Smooth muscle cell (in vitro differentiated cells): ENCODE measurements at regions not wholly inside any gene's neighbourhood (a gene's known extent, or its start where the extent isn't known, plus 50 kb on each side); places are given as distances from the start of the nearest gene placed in this dataset.

Experiments
- DNase-seq: peaks from one replicate; lab custom pipeline; 2025; ENCODE audit not compliant: unreplicated experiment; lab: John Stamatoyannopoulos, UW
- H2AFZ ChIP-seq: fragments of 200-600 bp; sonication (generic); 2 replicates; pipeline ENCODE4 v1.6.0; 2016; ENCODE audit warnings: antibody characterized with exemption, low read depth, mild to moderate bottlenecking
- H3F3A ChIP-seq: fragments of 200-600 bp; sonication (generic); 2 replicates; pipeline ENCODE4 v1.6.0; 2017; ENCODE audit warnings: antibody characterized with exemption, low read depth
- H3K27ac ChIP-seq: fragments of 200-600 bp; sonication (generic); 2 replicates; pipeline ENCODE4 v1.5.1; 2016; ENCODE audit warnings: low read depth, mild to moderate bottlenecking
- H3K27me3 ChIP-seq: fragments of 200-600 bp; sonication (generic); 2 replicates; pipeline ENCODE4 v1.6.1; 2016; ENCODE audit warnings: low read depth, mild to moderate bottlenecking
- H3K36me3 ChIP-seq: fragments of 200-600 bp; sonication (generic); 2 replicates; pipeline ENCODE4 v1.5.1; 2016; ENCODE audit warnings: low read depth
- H3K4me1 ChIP-seq: fragments of 200-600 bp; sonication (generic); 2 replicates; pipeline ENCODE4 v1.5.1; 2016; ENCODE audit warnings: low read depth
- H3K4me2 ChIP-seq: fragments of 200-600 bp; sonication (generic); 2 replicates; pipeline ENCODE4 v1.6.0; 2016; ENCODE audit warnings: mild to moderate bottlenecking
- H3K4me3 ChIP-seq: fragments of 200-600 bp; sonication (generic); 2 replicates; pipeline ENCODE4 v1.5.1; 2016; ENCODE audit warnings: mild to moderate bottlenecking
- H3K79me2 ChIP-seq: fragments of 200-600 bp; sonication (generic); 2 replicates; pipeline ENCODE4 v1.6.0; 2016; ENCODE audit warnings: low read depth, mild to moderate bottlenecking
- H3K9ac ChIP-seq: fragments of 200-600 bp; sonication (generic); 2 replicates; pipeline ENCODE4 v1.6.0; 2016; ENCODE audit warnings: low read depth
- H3K9me3 ChIP-seq: fragments of 200-600 bp; sonication (generic); replicated peaks from 2 replicates; pipeline ENCODE4 v1.5.1; 2016; ENCODE audit warnings: low read depth
- H4K20me1 ChIP-seq: fragments of 200-600 bp; sonication (generic); 2 replicates; pipeline ENCODE4 v1.6.0; 2016; ENCODE audit warnings: low read depth
- CTCF ChIP-seq: fragments of 200-600 bp; sonication (generic); IDR thresholded peaks from 2 replicates; pipeline ENCODE4 v1.5.1; 2017; ENCODE audit warnings: borderline replicate concordance, mild to moderate bottlenecking, antibody characterized with exemption; ENCODE audit not compliant: insufficient read depth, poor library complexity, severe bottlenecking
- WGBS: methylation state at CpG from one replicate; pipeline ENCODE4 v1.1.7; 2016; ENCODE audit warnings: low lambda C conversion rate; 5-methylcytosine and 5-hydroxymethylcytosine counted together

DNA sequence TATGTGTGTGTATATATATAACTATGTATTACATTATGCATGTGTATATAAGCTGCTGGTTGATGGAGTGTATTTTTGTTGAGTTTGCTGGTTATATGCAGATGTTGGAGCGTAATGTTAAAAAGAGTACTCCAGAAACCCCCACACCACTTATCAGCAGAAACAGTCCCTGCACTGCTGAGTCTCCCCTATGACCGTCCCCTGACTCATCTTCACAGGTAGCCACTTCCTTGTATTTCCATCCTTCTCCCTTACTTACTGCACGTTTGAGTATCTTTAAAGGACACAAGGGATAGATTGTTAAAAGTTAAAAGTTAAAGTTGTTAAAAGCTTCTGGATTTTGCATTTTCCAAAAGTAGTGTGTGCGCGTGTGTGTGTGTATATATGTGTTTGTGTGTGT lies 853.9 kb upstream of the EEF2KMT start:
- H3K27ac ChIP-seq, result no peak overlapping the region
- H2AFZ ChIP-seq, result no peak overlapping the region
- H4K20me1 ChIP-seq, result no peaks in the 10 kb centered on the region
- no peaks in the 10 kb centered on the region for H3K36me3 ChIP-seq
- 78% methylated on average over 5 of the region's 5 CpGs for WGBS
- H3K27me3 ChIP-seq, result no peaks in the 10 kb centered on the region
- DNase-seq, result no peak
- H3K4me2 ChIP-seq, result no peak overlapping the region
- TF ChIP-seq CTCF, result no peak
- no peaks in the 10 kb centered on the region for H3K4me1 ChIP-seq
- no peaks in the 10 kb centered on the region for H3F3A ChIP-seq
- H3K9ac ChIP-seq, result no peak overlapping the region
- H3K9me3 ChIP-seq, result no peaks in the 10 kb centered on the region
- no peak overlapping the region for H3K4me3 ChIP-seq
- no peaks in the 10 kb centered on the region for H3K79me2 ChIP-seq

GRCh38 chr16:5944971-5945370 lies 847.4 kb upstream of the EEF2KMT start:
- Histone ChIP-seq H3K4me3 (no peak overlapping the region), H2AFZ (no peak overlapping the region), H3K36me3 (no peaks in the 10 kb centered on the region), H3K4me1 (no peaks in the 10 kb centered on the region), H3K9ac (no peak overlapping the region), H3K79me2 (no peaks in the 10 kb centered on the region), H3K4me2 (no peak overlapping the region), H3K27ac (no peak overlapping the region), H4K20me1 (no peaks in the 10 kb centered on the region), H3K27me3 (no peaks in the 10 kb centered on the region), H3F3A (no peaks in the 10 kb centered on the region), H3K9me3 (no peaks in the 10 kb centered on the region)
- 71% methylated on average over 4 of the region's 4 CpGs for WGBS
- no peak for TF ChIP-seq CTCF
- no peak for DNase-seq

- H3K4me2 ChIP-seq, result no peak overlapping the region
- H3K9ac ChIP-seq, result no peak overlapping the region
- 93% methylated on average over 1 of the region's 1 CpG for WGBS
- no peak for TF ChIP-seq CTCF
- no peaks in the 10 kb centered on the region for H3K79me2 ChIP-seq
- no peaks in the 10 kb centered on the region for H3K36me3 ChIP-seq
- no peak for DNase-seq
- H4K20me1 ChIP-seq, result no peaks in the 10 kb centered on the region
- no peak overlapping the region for H3K27ac ChIP-seq
- H2AFZ ChIP-seq, result no peak overlapping the region
- H3K4me3 ChIP-seq, result no peak overlapping the region
- no peaks in the 10 kb centered on the region for H3K9me3 ChIP-seq
- no peaks in the 10 kb centered on the region for H3F3A ChIP-seq
- no peaks in the 10 kb centered on the region for H3K4me1 ChIP-seq
- H3K27me3 ChIP-seq, result no peaks in the 10 kb centered on the region
Observed at GRCh38 chr16:5938607-5939006, 841.0 kb upstream of the EEF2KMT start.

GRCh38 chr16:5932906-5933305 lies 835.3 kb upstream of the EEF2KMT start:
- H2AFZ ChIP-seq, result no peak overlapping the region

More at GRCh38 chr16:5932906-5933305, 835.3 kb upstream of the EEF2KMT start:
- Histone ChIP-seq H3K4me1 (peaks cover 9% of the 10 kb centered on the region), H3K4me2 (no peak overlapping the region), H3K27ac (no peak overlapping the region), H3K36me3 (no peaks in the 10 kb centered on the region), H3K9me3 (no peaks in the 10 kb centered on the region), H3K9ac (no peak overlapping the region), H3K4me3 (no peak overlapping the region), H3K27me3 (no peaks in the 10 kb centered on the region), H4K20me1 (no peaks in the 10 kb centered on the region), H3F3A (no peaks in the 10 kb centered on the region), H3K79me2 (no peaks in the 10 kb centered on the region)
- WGBS, result 72% methylated on average over 9 of the region's 9 CpGs
- TF ChIP-seq CTCF, result no peak
- DNase-seq, result no peak
